ENCODE measurements at regions not wholly inside any gene's neighbourhood (a gene's known extent, or its start where the extent isn't known, plus 50 kb on each side); places are given as distances from the start of the nearest gene placed in this dataset.
"Not testable (repeated sequence)": the region's sequence is repeated elsewhere in the genome, so short reads cannot be mapped to it uniquely, and the experiment has no call there.

DNA sequence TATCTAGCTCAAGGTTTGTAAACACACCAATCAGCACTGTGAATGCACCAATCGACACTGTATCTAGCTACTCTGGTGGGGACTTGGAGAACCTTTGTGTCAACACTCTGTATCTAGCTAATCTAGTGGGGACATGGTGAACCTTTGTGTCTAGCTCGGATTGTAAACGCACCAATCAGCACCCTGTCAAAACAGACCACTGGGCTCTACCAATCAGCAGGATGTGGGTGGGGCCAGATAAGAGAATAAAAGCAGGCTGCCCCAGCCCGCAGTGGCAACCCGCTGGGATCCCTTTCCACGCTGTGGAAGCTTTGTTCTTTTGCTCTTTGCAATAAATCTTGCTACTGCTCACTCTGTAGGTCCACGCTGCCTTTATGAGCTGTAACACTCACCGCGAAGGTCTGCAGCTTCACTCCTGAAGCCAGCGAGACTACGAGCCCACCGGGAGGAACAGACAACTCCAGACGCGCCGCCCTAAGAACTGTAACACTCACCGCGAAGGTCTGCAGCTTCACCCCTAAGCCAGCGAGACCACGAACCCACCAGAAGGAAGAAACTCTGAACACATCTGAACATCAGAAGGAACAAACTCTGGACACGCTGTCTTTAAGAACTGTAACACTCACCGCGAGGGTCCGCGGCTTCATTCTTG is 128.5 kb downstream of the MRPL14 start:
- ATAC-seq; H3K27ac Mint-ChIP-seq; H3K4me1 Mint-ChIP-seq (ENCODE audit: low read depth in 2 of 2); H3K4me3 Mint-ChIP-seq; DNase-seq (ENCODE audit: low spot score); H3K9me3 Mint-ChIP-seq; H3K36me3 Mint-ChIP-seq: not testable (repeated sequence)
- peaks cover 14 to 21% of the 10 kb centered on the region in 2 donors for H3K27me3 Mint-ChIP-seq

DNA sequence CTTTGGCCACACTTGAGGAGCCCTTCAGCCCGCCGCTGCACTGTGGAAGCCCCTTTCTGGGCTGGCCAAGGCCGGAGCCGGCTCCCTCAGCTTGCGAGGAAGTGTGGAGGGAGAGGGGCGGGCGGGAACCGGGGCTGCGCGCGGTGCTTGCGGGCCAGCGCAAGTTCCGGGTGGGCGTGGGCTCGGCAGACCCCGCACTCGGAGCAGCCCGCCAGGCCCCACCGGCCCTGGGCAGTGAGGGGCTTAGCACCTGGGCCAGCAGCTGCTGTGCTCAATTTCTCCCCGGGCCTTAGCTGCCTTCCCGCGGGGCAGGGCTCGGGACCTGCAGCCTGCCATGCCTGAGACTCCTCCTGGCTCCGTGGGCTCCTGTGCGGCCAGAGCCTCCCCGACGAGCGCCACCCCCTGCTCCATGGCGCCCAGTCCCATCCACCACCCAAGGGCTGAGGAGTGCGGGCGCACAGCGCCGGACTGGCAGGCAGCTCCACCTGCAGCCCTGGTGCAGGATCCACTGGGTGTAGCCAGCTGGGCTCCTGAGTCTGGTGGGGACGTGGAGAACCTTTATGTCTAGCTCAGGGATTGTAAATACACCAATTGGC is 129.2 kb downstream of the MRPL14 start:
- ATAC-seq; H3K36me3 Mint-ChIP-seq; H3K9me3 Mint-ChIP-seq; DNase-seq (ENCODE audit: low spot score); H3K4me1 Mint-ChIP-seq (ENCODE audit: low read depth in 2 of 2); H3K4me3 Mint-ChIP-seq; H3K27ac Mint-ChIP-seq: not testable (repeated sequence)
- H3K27me3 Mint-ChIP-seq: peaks cover 14 to 20% of the 10 kb centered on the region in 2 donors

DNA sequence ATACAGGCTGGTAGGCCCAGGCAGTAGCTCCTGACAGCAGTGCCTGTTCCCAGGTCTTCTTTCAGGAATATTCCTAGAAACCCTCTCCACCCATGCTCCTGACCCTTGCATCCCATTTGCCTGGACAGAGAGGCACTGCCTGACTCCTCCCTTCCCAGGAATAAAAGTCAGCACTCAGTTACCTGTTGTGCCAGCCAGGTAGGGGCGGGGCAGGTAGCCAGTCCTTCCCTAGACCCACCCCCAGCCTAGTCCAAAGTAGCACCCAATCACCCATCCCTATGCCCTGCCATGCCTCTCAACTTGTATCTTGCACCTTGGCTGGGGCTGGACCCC is 129.9 kb downstream of the MRPL14 start:
- Mint-ChIP-seq H3K9me3 (no peaks in the 10 kb centered on the region), H3K4me1 (ENCODE audit: low read depth in 2 of 2) (peaks cover 0 to 10% of the 10 kb centered on the region in 2 donors), H3K27me3 (peaks cover 14 to 20% of the 10 kb centered on the region in 2 donors), H3K36me3 (no peaks in the 10 kb centered on the region), H3K27ac (no peak overlapping the region), H3K4me3 (no peak overlapping the region)
- no peak for ATAC-seq
- no peak for DNase-seq (ENCODE audit: low spot score)

DNA sequence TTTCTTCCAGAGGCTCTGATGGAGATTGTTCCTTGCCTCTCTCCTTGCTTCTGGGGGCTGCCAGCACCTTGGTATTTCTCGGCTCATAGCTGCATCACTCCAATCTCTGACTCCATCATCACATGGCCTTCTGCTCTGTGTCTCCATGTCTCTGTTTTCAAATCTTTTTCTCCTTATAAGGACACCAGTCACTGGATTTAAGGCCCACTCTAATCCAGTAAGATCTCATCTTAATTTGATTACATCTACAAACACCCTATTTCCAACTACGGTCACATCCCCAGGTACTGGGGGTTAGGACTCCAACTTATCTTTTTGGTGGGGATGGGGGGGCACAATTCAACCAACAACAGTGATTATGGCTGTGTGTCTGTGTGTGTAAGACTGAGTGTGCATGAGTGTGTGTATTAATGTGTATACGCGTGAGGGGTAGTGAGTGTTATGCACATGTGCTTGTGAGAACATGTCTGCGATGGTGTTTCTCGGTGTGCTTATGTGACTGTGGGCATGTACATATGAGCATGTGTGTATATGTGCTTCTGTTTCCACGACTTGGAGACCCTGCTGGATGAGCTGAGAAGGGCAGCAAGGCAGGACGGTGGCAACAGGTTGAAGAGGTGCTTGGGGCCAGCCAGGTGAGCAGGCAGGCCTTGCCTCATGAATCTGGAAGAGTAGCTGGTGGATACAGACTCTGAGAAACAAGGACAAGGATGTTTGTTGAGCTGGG is 130.5 kb downstream of the MRPL14 start:
- Mint-ChIP-seq H3K27ac (no peak overlapping the region), H3K9me3 (no peaks in the 10 kb centered on the region), H3K36me3 (no peaks in the 10 kb centered on the region), H3K4me1 (ENCODE audit: low read depth in 2 of 2) (peaks cover 5 to 16% of the 10 kb centered on the region in 2 donors), H3K27me3 (peaks cover 14 to 19% of the 10 kb centered on the region in 2 donors), H3K4me3 (no peak overlapping the region)
- no peak for DNase-seq (ENCODE audit: low spot score)
- no peak for ATAC-seq

DNA sequence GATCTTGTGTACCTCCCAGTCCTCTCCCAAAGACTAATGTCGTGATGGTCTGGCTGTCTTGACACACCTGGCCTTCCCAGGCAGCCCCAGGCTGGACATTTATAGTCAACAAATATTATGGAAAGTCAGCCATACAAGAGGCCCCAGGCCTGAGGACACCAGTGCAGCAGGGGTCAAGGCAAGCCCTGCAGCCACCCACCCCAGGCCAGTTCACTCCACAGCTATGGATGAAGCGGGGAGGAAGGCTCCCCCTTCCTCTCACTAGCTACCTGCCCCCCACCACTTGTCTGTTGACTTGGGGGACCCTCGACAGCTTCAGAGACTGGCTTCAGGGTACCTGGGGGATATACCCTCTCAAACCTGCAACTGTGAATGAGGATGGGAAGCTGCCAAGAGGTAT is 132.1 kb downstream of the MRPL14 start:
- Mint-ChIP-seq H3K9me3 (no peaks in the 10 kb centered on the region), H3K4me1 (ENCODE audit: low read depth in 2 of 2) (peaks cover 6 to 10% of the 10 kb centered on the region in 2 donors), H3K27me3 (peaks cover 6 to 7% of the 10 kb centered on the region in 2 donors), H3K27ac (no peak overlapping the region), H3K4me3 (no peak overlapping the region), H3K36me3 (no peaks in the 10 kb centered on the region)
- ATAC-seq: no peak
- DNase-seq (ENCODE audit: low spot score): no peak

DNA sequence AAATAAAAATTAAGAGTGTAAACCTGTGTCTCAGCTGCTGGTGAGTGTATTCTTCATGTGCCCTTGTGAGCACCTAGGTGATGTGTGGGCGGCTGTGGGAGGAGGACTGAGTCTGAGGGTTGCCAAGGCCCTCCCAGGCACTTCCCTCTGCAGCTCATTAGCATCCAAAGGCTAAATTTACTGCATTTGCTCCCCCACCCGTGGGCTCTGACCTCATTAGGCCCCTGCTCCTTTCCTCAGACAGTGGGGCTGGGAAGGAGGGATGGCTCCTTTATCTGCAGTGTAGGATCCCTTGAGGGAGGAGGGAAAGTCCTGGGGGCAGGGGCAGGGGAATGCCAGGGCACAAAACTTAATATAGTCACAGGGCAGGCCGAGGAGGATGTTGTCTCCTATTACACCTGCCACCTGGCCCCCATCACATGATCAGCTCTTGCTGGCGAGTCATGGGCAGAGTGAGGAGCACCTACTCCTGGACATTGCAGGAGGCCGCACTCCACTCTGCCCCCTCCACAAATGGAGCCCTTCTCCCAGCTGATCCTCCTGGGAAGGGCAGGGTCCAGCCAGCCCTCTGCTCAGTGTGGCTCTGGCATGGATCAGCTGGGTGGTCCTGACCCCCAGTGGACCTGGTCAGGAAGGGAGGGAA is 133.2 kb downstream of the MRPL14 start:
- H3K27ac Mint-ChIP-seq: no peak overlapping the region
- H3K9me3 Mint-ChIP-seq: no peaks in the 10 kb centered on the region
- H3K4me3 Mint-ChIP-seq: no peak overlapping the region
- ATAC-seq (no peak), DNase-seq (ENCODE audit: low spot score) (no peak)
- no peaks in the 10 kb centered on the region for H3K36me3 Mint-ChIP-seq
- peaks cover 6 to 10% of the 10 kb centered on the region in 2 donors for H3K4me1 Mint-ChIP-seq (ENCODE audit: low read depth in 2 of 2)
- H3K27me3 Mint-ChIP-seq: peaks cover 6% of the 10 kb centered on the region in 2 donors

DNA sequence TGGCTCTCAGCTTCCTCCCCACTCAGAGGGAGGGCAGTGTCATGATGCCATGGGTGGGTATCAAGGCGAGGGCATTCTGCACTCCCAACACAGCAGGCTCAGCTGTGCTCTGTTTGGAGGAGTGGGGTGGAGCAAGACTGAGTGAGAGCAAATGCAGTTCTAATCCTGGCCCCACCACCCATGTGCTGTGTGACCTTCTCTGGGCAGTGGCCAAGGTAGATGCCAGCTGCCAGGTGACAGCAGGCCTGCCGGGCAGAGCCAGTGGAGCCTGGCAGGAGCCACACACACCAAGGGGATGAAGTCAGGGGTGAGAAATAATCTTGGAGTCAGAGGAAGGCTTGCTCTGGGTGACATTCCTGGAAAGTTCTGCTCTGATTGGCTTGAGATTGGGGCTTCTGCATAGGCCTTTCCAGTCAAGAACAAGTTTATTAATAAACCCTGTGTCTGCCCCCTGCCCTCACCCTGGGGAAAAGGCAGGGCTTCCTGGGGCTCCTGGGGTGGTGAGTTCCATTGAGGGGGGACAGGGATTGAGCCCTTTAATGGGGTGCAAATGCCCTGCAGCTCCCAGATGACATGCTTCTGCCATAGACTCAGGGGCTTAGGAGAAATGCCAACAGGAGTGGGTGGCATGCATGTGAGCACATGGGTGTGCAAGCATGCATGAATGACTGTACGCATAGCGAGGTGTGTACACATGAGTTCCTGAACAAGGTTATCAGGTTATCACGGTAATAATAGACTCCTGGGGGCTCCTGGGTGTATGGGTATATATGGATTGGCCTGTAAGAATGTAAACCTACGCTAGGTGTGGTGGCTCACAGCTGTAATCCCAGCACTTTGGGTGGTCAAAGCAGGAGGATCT is 134.2 kb downstream of the MRPL14 start:
- ATAC-seq (peak in 1 of 2 donors; percentile 34), DNase-seq (ENCODE audit: low spot score) (no peak)
- no peaks in the 10 kb centered on the region for H3K36me3 Mint-ChIP-seq
- no peak overlapping the region for H3K4me3 Mint-ChIP-seq
- H3K9me3 Mint-ChIP-seq: no peaks in the 10 kb centered on the region
- H3K27me3 Mint-ChIP-seq: peaks cover 2 to 9% of the 10 kb centered on the region in 2 donors
- no peak overlapping the region for H3K27ac Mint-ChIP-seq
- peaks cover 6 to 7% of the 10 kb centered on the region in 2 donors for H3K4me1 Mint-ChIP-seq (ENCODE audit: low read depth in 2 of 2)

DNA sequence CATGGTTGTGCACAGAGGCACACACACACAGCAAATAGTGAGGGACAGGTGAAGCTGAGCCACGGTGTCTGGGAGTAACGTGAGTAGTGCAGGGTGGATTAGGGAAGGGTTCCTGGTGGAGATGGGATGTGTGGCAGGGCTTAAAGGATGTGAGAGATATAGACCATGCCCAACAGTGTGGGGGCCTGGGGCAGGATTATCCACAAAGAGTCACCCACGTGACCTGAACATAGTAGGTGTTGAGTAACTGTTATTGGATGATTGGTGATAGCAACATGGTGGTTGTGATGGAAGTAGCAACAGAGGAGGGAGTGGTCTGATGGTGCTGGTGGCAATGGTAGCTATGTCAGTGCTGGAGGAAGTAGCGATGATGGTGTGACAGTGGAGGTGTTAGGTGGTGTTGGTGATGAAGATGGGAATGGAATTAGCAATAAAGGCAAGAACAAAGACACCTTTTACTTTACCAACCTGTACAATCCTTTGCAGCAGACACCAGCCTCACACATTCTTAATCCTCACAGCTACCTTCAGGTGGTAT is 135.1 kb downstream of the MRPL14 start:
- Mint-ChIP-seq H3K4me3 (no peak overlapping the region), H3K27me3 (peaks cover 2 to 9% of the 10 kb centered on the region in 2 donors), H3K4me1 (ENCODE audit: low read depth in 2 of 2) (peaks cover 6 to 7% of the 10 kb centered on the region in 2 donors), H3K27ac (no peak overlapping the region), H3K9me3 (no peaks in the 10 kb centered on the region), H3K36me3 (no peaks in the 10 kb centered on the region)
- ATAC-seq (peak; percentile 21 to 29), DNase-seq (ENCODE audit: low spot score) (no peak)

DNA sequence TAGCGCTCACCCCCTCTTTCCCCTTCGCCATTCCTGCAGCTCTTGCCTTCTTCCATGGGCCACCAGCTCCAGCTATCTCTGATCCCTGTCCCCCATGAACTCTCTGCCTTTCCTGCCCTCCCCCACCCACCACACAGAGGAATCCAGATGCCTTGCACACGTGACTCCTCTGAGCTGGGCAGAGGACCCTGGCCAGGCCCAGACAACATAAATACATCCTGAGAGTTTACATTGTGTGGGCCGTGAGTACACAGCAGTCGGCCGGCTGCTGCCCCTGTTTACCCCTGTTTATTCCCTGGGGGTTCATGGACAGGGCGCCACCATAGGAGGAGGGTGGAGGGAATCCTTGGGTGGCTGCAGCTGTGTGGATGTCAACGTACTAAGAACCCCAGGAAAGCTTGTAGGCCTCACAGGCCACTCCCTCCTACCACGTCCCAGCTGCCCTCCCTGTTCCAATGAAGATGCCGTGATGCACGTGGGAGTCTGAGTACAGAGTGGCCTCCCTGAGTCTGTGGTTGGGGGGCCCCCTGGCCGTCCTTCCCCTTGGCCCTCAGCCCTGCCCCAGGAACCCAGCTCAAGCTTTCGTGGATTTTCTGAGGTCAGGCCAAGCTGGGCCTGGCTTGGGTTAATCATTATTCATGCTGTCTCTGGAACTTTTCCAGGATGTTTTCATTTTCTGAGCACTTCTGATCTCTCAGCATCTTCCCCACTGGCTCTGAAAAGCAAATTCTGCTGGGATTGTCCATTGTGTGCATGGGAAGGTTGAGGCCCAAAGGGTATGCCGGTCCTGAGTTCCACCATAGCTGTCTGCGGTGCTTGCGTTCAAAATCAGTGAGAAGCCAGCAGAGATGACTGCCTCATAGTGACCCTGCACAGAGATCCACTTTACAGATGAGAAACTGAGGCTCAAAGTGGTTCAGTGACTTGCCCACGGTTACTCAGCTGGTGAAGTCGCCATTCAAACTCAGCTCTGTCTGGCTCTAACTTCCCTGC is 136.3 kb downstream of the MRPL14 start:
- Mint-ChIP-seq H3K27me3 (peaks cover 2 to 9% of the 10 kb centered on the region in 2 donors), H3K4me3 (no peak overlapping the region), H3K27ac (no peak overlapping the region), H3K36me3 (no peaks in the 10 kb centered on the region), H3K4me1 (ENCODE audit: low read depth in 2 of 2) (peaks cover 6 to 7% of the 10 kb centered on the region in 2 donors), H3K9me3 (no peaks in the 10 kb centered on the region)
- ATAC-seq (no peak), DNase-seq (ENCODE audit: low spot score) (no peak)

DNA sequence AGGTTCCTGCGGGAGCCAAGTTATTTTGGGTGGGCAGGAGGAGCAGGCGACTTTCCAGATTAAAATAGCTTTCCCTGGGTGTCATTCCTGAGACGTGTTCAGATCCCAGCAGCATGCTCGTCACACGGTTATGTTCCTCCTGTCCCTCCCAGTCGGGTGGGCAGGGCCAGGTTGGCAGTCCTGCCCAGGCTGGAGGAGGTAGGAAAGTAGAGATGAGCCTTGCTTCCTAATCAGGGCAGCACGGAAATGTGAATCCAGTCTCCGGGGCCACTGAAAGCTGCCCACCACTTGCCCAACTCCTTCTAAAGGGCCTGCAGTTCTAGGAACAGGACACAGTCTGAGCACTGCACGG is 137.0 kb downstream of the MRPL14 start:
- Mint-ChIP-seq H3K27me3 (peaks cover 2 to 9% of the 10 kb centered on the region in 2 donors), H3K36me3 (no peaks in the 10 kb centered on the region), H3K27ac (no peak overlapping the region), H3K4me3 (no peak overlapping the region), H3K4me1 (ENCODE audit: low read depth in 2 of 2) (peaks cover 6 to 7% of the 10 kb centered on the region in 2 donors), H3K9me3 (no peaks in the 10 kb centered on the region)
- ATAC-seq: no peak
- no peak for DNase-seq (ENCODE audit: low spot score)

DNA sequence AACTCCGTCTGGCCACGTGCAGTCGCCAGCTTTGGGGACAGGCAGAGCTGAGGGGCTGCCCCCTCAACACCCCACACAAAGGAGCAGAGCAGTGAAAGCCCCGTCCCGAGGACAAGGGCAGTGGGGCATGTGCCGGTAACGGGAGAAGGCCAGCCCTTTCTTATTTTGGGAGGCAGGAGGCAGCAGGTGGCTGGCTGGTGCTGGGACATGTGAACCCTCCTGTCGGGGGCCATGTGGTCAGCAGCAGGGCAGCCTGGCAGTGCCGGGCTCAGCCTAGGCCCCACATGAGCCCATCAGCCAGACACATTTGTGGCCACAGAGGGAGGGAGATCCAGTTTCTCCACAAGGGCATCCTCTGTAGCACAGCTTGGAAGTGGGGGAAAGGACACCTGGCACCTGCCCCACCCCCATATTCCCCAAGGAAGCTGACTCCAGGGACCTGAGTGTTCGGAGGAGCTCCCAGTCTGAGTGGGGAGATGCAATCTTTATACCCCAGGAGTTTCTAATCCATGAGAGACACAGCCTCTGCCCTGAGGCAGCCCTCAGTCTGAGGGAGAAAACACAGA is 137.6 kb downstream of the MRPL14 start:
- ATAC-seq: no peak
- no peaks in the 10 kb centered on the region for H3K9me3 Mint-ChIP-seq
- no peaks in the 10 kb centered on the region for H3K36me3 Mint-ChIP-seq
- no peak overlapping the region for H3K4me3 Mint-ChIP-seq
- peaks cover 2 to 9% of the 10 kb centered on the region in 2 donors for H3K27me3 Mint-ChIP-seq
- H3K4me1 Mint-ChIP-seq (ENCODE audit: low read depth in 2 of 2): peaks cover 6 to 7% of the 10 kb centered on the region in 2 donors
- no peak overlapping the region for H3K27ac Mint-ChIP-seq
- DNase-seq (ENCODE audit: low spot score): no peak

DNA sequence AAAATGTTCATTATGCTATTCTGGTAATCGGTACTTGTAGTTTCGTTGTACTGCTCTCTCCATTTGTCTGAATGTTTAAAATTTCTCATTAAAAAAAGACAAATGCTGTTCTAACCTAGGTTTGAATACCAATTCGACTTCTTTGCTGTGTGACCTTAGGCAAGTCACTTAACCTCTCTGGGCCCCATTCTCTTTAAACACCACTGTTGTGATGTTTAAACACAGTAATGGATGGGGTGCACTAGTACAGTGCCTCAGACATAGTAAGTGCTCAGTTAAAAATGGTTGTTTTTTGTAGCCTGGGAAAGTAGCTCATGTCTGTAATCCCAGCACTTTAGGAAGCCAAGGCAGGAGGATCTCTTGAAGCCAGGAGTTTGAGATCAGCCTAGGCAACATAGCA is 138.5 kb downstream of the MRPL14 start:
- Mint-ChIP-seq H3K27me3 (peaks cover 7 to 16% of the 10 kb centered on the region in 2 donors), H3K27ac (no peak overlapping the region), H3K4me3 (no peak overlapping the region), H3K36me3 (no peaks in the 10 kb centered on the region), H3K9me3 (no peaks in the 10 kb centered on the region), H3K4me1 (ENCODE audit: low read depth in 2 of 2) (peaks cover 6 to 7% of the 10 kb centered on the region in 2 donors)
- no peak for ATAC-seq
- no peak for DNase-seq (ENCODE audit: low spot score)
